ENCODE measurements at regions not wholly inside any gene's neighbourhood (a gene's known extent, or its start where the extent isn't known, plus 50 kb on each side); places are given as distances from the start of the nearest gene placed in this dataset.

DNA sequence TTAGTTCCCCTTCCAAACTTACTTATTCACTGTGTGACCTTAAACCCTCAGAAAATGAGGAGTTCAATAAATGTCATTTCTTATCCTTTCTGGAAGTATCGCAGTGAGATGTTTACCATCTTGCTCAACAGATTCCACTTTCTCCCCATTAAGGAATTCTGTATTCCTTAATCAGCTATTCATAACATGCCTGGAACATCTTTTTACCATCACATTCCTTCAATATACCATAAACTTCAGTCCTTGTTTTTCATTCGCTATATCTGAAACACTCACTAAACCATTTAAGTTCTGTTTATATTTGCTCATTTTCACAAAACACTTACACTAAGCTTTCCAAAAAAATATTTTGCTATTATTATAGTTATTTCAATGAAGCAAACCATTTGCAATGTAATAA is 1158.6 kb downstream of the CDH12 start:
- no peak for DNase-seq

DNA sequence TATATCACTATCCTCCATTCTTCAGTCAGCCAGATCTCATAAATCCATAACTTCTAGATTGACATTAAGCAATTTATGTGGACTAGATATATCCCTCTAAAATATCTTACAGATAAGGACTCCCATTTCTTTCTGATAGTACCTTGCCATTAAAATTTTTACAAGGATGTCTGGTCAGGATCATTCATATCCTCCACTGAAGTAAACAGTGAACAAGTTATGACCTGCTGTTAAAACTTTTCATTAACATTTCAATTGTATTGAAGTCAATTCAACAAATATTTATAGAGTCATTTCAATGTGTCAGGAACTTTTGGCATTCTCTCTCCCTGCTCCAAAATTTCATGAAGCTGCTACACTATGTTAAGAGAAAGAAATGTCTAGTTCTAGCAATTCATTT is 1159.6 kb downstream of the CDH12 start:
- DNase-seq = no peak

DNA sequence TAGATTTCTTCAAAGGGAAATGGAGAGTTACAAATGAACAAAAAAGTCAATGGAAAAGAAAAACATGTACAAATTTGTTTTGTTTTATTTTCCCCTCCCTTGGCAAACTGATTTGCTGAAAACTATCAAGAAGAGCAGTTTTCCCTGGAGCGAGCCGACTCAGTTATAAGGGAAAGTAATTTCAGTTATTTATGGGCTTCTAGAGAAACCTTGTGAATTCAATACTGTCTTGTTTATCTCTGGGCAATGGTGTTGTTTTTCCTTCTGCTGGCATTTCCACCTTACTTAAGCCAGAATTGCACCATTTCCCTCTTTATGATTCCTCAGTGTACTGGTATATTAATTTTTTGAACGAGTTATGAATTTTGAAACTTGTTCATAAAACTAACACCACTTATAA is 1163.6 kb downstream of the CDH12 start:
- no peak for DNase-seq

DNA sequence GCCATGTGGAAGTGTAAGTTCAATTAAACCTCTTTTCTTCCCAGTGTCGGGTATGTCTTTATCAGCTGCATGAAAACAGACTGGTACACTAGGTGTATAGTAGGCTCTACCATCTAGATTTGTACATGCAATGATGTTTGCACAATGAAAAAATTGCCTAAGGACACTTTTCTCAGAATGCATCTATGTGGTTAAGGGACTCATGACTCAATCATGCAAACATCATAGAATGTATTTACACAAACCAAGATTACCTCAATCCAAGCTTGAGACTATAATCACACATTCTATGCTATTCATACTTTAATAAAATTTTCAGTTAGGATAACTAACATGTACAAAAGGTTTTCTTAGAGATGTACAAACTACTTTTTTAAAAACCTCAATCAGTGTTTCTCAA is 1164.5 kb downstream of the CDH12 start:
- no peak for DNase-seq

DNA sequence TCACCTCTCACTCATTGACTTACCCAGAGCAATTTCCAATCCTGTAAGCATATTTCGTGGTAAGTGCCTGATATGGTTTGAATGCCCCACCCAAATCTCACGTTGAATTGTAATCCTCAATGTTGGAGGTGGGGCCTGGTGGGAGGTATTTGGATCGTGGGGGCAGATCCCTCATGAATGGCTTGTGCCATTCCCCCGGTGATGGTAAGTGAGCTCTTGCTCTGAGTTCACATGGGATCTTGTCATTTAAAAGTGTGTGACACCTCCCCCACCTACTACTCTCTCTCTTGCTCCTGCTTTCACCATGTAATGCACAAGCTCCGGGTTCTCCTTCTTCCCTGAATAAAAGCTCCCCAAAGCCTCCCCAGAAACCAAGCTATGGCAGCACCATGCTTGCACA is 1165.5 kb downstream of the CDH12 start:
- no peak for DNase-seq

DNA sequence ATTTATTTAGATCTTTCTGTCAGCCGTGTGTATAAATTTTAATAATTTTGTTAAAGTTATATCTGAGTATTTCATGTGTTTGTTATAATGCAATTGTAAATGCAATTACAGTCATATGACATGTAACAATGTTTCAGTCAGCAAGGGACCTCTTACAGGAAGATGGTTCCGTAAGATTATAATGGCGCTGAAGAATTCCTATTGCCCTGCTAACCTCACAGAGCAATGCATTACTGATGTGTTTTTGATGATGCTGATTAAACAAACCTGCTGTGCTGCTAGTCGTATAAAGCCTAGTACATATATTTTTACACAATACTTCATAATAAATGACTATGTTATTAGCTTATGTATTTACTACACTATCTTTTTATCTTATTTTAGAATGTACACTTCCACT is 1166.4 kb downstream of the CDH12 start:
- DNase-seq = no peak

DNA sequence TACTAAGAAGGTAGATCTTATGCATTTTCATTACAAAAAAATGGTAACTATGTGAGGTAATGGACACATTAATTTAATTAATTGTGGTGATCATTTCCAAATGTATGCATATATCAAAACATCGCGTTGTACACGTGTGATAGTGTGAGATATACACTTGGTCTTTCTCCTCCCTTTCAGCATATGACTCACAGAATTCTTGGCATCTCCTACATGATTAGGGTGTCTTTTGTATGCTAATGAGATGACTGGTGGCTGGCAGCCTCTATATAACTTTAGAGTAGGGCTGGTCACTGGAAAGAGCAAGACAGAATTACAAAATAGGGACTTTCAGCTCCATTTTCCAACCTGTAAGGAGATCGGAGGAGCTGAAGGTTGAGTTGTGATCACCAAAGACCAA is 1167.6 kb downstream of the CDH12 start:
- DNase-seq = no peak

DNA sequence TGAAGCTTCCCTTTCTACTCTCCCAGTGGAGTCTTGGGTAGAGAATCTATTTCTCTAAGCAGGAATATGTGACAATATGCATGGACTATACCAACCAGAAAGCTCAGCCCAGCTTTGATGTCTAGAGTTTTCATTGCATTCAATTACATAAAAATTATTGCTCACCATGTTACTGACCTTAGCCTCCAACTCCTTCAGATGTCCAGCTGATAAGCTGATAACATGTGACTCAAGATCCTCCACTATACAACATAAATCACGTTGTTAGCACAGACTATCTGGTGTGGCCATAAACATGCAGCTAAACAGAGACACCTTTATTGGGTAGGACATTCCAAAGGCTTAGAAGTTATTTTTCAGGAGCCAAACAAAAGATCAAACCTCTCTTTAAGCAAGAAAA is 1168.2 kb downstream of the CDH12 start:
- DNase-seq = no peak

DNA sequence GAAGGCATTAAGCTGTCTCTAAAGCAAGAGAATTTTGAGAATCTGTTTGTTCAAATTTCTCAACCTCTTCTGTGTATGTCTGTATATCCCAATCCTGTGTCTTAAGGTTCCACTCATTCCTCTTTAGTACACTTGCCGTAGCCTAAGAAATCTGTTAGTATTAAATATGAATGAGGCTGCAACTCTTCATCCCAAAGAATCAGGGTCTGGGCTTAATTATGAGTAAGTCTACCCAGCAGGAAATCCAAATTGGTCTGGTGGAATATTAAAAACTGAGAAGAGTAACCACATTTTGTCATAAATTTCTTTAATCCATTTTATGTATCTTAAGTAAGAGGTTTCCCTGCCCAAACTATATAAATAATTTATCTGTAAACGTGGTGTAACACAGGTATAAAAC is 1171.2 kb downstream of the CDH12 start:
- DNase-seq = no peak

DNA sequence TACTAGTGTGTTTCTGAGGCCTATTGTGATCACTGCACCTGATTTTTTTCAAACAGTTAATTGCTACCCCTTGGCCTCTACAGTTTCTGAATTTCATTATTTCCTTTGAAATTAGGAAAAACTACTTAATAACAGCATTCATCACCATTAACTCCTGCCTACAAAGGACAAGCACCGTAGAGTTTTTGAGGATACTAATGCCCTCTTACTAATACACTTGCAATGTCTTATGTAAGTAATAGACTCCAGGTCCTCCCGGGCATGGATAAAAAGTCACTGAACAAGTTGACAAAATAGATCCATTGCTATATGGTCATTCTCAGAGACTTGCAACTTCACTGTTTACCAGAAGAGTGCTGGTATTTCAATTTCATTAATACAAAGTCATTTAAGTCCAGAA is 1172.5 kb downstream of the CDH12 start:
- DNase-seq = no peak

DNA sequence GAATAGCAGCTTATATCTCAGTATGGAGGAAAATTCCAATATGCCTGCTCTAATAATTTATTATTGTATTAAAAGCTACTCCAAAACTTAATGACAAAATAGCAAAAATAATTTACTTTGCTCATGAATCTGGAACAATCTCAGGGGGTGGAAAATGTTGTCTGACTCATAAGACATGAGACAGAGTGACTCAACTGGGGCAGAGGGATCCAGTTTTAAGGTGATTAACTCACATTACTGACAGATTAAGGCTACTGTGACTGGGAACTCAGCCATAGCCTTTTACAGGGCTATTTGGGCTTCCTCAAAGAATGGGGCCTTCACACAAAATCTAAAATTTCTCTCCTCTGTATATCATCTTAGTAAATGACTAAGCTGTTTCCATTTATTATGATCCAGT is 1172.9 kb downstream of the CDH12 start:
- DNase-seq = no peak

DNA sequence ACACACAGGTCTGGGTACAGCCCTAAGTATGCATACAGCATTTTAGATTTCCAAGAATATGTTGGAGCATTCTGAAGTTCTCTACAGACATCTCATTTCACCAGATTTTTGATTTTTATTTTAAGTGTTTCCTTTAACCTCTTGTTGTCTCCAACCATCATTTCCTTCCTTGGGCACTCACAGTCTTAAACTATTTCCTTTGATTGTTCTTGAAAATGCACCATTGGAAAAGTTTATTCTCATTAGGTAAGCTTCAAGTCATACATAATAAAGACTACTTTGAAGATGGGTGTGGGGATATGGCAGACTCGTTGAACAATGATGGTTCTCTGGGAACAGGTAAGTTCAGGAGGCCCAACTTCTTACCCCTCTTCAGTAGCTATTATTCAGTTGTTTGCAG is 1174.6 kb downstream of the CDH12 start:
- no peak for DNase-seq

DNA sequence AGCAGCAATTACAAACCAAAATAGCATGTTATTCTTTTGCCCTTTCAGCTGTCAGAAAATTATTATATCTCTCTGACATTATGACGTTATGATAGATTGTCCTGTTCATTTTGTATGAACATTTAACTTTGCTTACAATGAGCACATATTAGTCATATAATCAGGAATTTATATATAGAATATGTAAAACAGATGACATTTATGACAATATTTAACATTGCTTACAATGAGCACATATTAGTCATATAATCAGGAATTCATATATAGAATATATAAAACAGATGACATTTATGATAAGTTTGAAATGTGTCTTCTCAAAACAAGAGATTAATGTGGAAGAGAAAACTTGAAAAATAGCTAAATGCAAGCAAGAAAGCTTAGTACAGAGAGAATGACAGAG is 1180.2 kb downstream of the CDH12 start:
- DNase-seq = no peak

DNA sequence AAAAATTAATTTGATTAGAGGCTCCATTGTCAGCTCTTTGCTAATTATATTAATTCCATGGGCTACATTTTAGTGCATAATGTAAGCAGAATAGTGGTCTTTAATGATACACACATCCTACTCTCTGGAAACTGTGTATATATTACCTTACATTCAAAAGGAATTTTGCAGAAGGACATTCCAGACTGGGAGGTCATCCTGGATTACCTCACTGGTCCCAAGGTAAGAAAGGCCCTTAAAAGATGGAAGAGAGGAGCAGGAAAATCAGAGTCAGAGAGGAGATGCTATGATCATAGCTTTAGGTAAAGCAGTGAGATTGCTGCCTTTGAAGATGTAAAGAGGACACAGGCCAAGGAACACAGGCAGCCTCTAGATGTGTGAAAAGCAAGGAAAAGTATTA is 1180.8 kb downstream of the CDH12 start:
- DNase-seq = no peak

DNA sequence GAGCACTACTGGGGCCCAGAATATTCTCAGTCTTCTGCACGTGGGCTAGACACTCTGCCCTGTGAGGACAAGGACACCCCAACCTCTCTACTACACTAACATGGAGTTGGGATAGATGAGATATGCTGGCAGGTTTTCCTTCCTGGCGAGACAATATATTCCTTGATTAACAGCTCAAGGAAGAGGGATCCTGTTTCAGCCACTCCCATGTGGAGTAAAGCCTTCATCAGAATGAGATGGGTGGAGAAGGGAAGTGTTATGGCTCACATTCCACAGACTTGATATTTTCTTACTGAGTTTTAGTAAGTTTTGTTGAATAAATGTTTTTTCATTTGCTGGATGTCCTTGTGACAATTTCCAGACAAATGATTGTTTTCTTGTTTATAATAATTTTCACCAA is 1187.6 kb downstream of the CDH12 start:
- DNase-seq = no peak

DNA sequence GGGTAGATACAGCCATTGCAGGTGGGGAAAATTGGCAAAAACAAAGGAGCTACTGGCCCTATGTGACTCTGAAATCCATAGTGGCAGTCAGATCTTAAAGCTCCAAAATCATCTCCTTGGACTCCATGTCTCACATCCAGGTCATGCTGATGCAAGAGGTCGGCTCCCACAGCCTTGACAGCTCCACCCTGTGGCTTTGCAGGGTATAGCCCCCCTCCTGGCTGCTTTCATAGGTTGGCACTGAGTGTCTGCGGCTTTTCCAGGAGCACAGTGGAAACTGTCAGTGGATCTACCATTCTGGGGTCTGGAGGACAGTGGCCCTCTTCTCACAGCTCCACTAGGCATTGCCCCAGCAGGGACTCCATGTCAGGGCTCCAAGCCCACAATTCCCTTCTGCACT is 1190.1 kb downstream of the CDH12 start:
- peak; percentile 2 for DNase-seq

DNA sequence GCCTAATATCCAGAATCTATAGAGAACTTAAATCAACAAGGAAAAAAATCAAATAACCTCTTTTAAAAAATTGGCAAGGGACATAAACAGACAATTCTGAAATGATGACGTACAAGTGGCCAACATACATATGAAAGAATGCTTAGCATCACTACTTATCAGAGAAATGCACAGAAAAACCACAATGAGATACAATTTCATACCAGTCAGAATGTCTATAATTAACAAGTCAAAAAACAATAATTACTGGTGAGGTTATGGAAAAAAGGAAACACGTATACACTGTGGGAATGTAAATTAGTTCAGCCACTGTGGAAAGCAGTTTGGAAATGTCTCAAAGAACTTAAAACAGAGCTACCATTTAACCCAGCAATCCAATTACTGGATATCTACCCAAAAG is 1192.0 kb downstream of the CDH12 start:
- no peak for DNase-seq

DNA sequence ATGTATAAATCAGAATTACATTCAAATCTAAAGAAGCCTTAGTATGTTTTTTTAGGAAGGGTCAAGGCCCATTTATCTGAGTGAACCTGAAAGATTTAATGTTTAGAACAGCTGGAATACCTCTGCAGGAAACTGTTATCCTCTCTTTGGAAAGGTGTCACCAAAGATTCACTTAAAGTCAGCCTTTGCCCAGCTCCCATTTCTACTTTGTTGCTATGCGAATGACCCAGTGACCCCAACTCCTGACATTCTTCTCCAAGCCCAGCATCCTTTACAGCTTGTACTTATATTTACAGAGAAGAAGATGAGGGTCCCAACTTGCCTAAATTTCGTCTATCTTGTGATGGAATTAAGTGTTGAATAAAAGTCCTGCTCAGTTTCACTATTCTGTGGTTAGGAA is 1198.6 kb downstream of the CDH12 start:
- DNase-seq = no peak

DNA sequence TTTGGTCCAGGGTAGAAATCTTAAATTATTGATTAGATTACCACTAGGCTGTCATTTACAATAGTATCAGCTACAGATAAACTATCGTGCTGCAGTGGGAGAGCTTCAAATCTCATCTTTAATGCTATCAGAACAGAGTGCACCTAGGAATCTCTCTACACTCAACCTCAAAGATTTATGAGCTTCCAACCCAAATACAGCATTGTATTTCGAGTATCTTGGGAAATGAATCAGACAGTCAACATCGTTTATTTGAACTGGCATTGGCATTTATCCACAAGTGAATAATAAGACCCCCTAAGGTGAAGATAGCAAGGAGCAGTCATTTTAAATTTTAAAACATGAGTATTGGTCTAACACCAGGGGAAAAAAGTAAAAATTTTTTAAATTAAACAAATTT is 1203.2 kb downstream of the CDH12 start:
- DNase-seq = no peak

DNA sequence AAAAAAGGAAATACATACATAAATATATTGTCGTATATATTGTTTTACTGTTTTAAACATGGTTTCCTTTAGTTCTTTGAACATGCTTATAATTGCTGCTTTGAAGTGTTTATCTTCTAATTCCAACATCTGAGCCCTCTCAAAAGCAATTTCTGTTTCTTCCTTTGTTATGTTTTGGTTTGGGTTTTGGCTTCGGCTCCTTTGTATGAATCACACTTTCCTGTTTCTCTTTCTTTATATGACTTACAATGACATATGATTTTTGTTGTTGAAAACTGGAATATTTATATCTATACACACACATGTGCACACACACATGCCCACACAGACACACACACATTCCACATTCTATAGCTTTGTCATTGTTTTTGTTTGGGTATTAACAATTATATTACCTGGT is 1206.7 kb downstream of the CDH12 start:
- DNase-seq = no peak

DNA sequence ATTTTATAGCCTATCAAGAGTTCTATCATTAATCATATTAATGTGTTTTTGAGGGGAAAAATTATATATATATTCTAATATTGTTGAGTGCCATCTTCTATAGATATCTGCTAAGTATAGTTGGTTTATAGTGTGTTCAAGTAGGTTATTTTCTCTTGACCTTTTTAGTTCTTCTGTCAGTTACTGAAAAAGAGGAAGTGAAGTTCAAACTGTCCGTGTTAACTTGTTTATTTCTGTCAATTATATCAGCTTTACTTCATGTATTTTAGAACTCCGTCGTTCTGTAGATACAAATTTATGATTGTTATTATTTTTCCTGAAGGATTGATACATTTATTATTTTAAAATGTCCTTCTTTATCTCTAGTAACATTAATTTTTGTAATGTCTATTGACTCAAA is 1209.1 kb downstream of the CDH12 start:
- peak; percentile 2 for DNase-seq

DNA sequence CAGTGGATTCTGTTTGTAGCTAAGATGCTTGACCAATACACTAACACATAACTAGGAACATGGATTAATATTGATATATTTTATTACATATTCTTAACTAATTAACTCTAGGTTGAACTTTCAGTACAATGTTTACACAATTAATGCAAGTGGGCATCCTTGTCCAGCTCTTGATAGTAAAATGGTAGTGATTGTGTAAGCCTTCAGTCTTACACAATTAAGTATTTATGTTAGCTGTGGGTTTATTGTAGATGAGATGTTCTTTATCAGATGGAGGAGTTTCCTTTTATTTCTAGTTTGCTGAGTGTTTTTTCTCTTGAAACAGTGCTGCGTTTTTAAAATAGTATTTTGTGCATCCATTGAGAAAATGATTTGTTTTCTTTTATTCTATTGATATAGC is 1210.8 kb downstream of the CDH12 start:
- peak; percentile 19 for DNase-seq

DNA sequence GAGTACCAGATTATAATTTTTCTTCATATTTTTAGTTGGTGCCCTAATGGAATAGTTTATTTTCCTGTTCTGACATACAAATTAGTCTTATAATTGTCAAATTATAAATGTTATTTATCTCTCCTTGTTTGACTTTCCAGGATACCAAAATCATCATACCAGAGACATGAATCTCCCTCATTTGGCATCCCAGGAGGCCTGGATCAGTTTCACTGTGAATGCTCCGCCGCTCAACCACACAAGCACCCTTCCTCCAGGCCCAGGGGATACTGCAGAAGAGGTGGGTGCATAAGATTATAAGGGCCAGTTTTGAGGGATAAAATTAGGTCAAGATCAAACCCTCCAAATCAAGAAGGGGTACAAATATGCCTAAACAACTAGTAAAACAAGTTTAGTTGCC is 1229.3 kb downstream of the CDH12 start:
- no peak for DNase-seq

DNA sequence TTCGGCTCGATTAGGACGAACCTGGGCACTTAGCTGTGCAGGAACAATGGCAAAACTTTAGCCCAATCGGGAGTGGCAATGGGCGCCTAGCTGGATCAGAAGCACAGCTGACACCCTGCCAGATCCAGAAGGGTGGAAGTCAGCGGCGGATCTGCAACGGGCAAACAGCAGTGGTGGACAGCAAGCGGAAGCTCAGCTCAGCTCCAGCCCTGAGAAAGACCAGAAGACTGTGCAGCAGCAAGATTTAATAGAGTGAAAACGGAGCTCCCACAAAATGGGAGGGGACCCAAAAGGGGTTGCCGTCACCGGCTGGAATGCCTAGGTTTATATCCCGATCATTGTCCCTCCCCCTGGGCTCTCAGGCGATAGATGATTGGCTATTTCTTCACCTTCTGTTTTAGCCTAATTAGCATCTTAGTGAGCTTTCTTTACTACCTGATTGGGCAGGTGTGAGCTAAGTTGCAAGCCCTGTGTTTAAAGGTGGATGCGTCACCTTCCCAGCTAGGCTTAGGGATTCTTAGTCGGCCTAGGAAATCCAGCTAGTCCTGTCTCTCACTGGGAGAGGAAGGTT is 1237.9 kb downstream of the CDH12 start:
- no peak for DNase-seq

DNA sequence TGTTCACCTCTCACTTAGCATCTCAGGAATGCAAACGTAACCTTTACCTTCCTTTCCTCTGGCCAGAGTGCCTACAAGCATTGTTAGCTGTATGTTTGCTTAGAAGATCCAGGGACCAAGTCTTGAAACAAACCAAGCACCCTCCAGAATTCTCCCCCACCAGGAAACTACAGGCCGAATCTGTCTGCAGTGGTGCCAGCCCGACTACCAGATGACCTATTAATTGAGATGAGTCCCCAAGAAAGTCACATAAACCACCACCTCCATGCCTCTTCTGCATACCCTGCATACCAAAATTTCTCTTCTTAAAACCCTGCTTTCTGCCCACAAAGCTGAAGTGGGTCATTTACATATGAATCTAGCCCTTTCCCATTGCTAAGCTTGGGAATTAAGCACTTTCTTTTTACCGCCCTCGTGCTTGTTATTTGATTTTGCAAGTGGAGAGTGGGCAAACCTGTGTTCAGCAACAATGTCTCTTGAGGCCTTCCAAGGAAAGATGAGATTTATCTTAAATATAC is 1239.1 kb downstream of the CDH12 start:
- no peak for DNase-seq

DNA sequence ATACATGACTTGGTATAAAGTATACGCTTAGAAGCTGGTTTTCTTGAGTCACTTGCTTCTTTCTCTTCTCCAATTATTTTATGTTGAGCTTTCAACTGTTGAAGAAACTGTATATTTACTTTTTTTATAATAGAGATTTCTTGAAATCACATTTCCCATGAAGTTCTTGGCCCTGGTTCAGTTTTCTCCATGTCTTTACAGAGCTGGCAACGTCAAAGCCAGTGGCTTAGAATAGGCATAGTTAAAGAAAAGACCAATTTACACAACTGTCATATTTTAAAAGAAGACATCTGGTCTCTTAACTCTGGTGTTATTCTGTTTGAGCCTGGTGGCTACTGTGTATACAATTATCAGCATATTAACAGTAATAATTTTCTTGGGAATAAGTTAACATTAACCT is 1249.3 kb downstream of the CDH12 start:
- DNase-seq = no peak
